ENCODE measurements at regions not wholly inside any gene's neighbourhood (a gene's known extent, or its start where the extent isn't known, plus 50 kb on each side); places are given as distances from the start of the nearest gene placed in this dataset.

- TF ChIP-seq CTCF (CRISPR knock-in tag; IDR thresholded peaks at IDR 0.05) (no peak), NFE2L2 (IDR thresholded peaks at IDR 0.05; ENCODE audit: low read length) (no peak), ZSCAN30 (CRISPR knock-in tag; IDR thresholded peaks at IDR 0.05) (no peak)
These were observed 115.5 kb upstream of the STOX2 start for GRCh38 chr4:183789657-183790056.

Measured in HepG2 (cell line).